Gastrocnemius medialis (tissue), 4 donors: ENCODE measurements at regions not wholly inside any gene's neighbourhood (a gene's known extent, or its start where the extent isn't known, plus 50 kb on each side); places are given as distances from the start of the nearest gene placed in this dataset.

Experiments
- ATAC-seq, 2 donors: fragments of 150-250 bp; one replicate each; pipeline ENCODE4 v1.9.1; 2016
- DNase-seq, 2 donors: peaks; one replicate each; pipeline ENCODE4 v3.0.0-alpha.2; 2019
- H3K27ac ChIP-seq, 4 donors: fragments of 200-600 bp; sonication (generic); 1 replicate in 1 of 4; 2 replicates in 3 of 4; pipeline ENCODE4 v1.5.1; 2016 to 2018; ENCODE audit warnings: mild to moderate bottlenecking in 2 of 4, moderate library complexity in 1 of 4
- H3K27me3 ChIP-seq, 3 donors: fragments of 200-600 bp; sonication (generic) in 2 of 3; 1 replicate in 1 of 3; 2 replicates in 2 of 3; pipeline versions ENCODE4 v1.5.1 to v1.6.0; 2016 to 2019; ENCODE audit warnings: mild to moderate bottlenecking in 1 of 3, moderate library complexity in 1 of 3
- H3K36me3 ChIP-seq, 2 donors: fragments of 200-600 bp; sonication (generic) in 1 of 2; one replicate each; pipeline ENCODE4 v1.5.1; 2017 to 2018
- H3K4me1 ChIP-seq, 2 donors: fragments of 200-600 bp; sonication (generic) in 1 of 2; one replicate each; pipeline ENCODE4 v1.5.1; 2016 to 2017; ENCODE audit warnings: mild to moderate bottlenecking in 2 of 2
- H3K4me3 ChIP-seq, 4 donors: fragments of 200-600 bp; sonication (generic) in 3 of 4; 1 replicate in 1 of 4; 2 replicates in 3 of 4; pipeline ENCODE4 v1.5.1; 2016 to 2019; ENCODE audit warnings: mild to moderate bottlenecking in 2 of 4
- H3K9me3 ChIP-seq, 3 donors: fragments of 200-600 bp; sonication (generic) in 2 of 3; 1 replicate in 1 of 3; 2 replicates in 2 of 3; pipeline ENCODE4 v1.5.1; 2016 to 2019
- POLR2A ChIP-seq, 2 donors: fragments of 450-650 bp; IDR thresholded peaks; one replicate each; pipeline ENCODE4 v1.6.1; 2017; ENCODE audit warnings: antibody characterized with exemption in 2 of 2, mild to moderate bottlenecking in 2 of 2, moderate library complexity in 2 of 2
- in situ Hi-C, 4 donors: fragments of 200-750 bp; cut with MboI; loops; one replicate each; pipeline versions ENCODE4 v1.15.0 to v1.8.0; 2017; ENCODE audit warnings: low sequenced_read_pairs in 4 of 4
- intact Hi-C: fragments of 100-400 bp; cut with DNase I; formaldehyde crosslinking; loops from one replicate; pipeline ENCODE4 v1.15.1; 2023; ENCODE audit warnings: low total_unique reads
- TF ChIP-seq, protein P1 (sequence below), 5 experiments: fragments of 450-650 bp in 3 of 5; fragments of 200-600 bp in 2 of 5; sonication (generic) in 2 of 5; IDR thresholded peaks in 4 of 5; conservative IDR thresholded peaks in 1 of 5; 1 replicate in 4 of 5; 2 replicates in 1 of 5; pipeline ENCODE4 v1.5.1; 2016 to 2019; ENCODE audit warnings: antibody characterized with exemption in 5 of 5, mild to moderate bottlenecking in 3 of 5, moderate library complexity in 3 of 5

DNA sequence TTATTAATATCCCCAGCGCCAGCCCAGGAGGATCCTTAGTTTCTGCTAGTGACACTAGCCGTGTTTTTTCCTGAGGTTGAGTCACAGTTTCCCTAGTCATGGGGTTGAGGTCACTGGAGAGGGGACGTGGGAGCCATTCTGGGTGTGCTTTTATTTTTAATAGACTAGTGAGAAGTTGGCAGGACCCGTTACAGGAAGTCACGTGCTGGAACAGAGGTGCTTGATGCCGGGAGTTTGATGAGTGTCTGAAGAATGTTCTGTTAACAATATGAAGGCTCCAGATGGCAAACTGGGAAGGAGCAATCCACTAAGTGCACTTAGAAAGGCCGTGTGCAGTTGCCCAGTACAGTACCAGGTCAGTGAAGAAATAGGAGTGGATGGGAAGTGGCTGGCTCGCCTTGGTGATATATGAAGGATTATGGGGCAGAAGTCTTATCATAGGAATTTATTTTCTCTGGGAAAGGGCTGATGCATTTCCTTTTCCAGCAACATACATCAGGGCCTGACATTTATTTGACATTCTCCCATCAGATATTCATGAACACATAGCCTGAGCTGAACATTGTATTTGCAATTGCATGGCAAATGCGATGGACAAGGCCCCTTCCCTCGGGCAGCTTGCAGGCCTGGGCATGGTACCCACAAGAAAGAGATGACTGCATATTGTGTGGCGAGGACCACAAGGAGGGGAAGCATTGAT is 291.8 kb downstream of the FBXW7 start:
- ATAC-seq: peak; percentile 72 to 78
- peak in 1 of 2 donors; percentile 20 for DNase-seq
- no peaks in the 10 kb centered on the region for H3K36me3 ChIP-seq
- H3K4me1 ChIP-seq: no peaks in the 10 kb centered on the region
- H3K9me3 ChIP-seq: no peaks in the 10 kb centered on the region
- H3K27ac ChIP-seq: peak overlapping the region in 3 of 4 donors; percentile 28 to 38 (median 35)
- no peaks in the 10 kb centered on the region for H3K27me3 ChIP-seq
- in situ Hi-C loops: no loop called here
- TF ChIP-seq POLR2A (IDR thresholded peaks at IDR 0.05): no peak
- TF ChIP-seq, protein P1, sequence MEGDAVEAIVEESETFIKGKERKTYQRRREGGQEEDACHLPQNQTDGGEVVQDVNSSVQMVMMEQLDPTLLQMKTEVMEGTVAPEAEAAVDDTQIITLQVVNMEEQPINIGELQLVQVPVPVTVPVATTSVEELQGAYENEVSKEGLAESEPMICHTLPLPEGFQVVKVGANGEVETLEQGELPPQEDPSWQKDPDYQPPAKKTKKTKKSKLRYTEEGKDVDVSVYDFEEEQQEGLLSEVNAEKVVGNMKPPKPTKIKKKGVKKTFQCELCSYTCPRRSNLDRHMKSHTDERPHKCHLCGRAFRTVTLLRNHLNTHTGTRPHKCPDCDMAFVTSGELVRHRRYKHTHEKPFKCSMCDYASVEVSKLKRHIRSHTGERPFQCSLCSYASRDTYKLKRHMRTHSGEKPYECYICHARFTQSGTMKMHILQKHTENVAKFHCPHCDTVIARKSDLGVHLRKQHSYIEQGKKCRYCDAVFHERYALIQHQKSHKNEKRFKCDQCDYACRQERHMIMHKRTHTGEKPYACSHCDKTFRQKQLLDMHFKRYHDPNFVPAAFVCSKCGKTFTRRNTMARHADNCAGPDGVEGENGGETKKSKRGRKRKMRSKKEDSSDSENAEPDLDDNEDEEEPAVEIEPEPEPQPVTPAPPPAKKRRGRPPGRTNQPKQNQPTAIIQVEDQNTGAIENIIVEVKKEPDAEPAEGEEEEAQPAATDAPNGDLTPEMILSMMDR (IDR thresholded peaks at IDR 0.05 in 4 of 5, conservative IDR thresholded peaks at IDR 0.05 in 1 of 5): no peak
- no peak overlapping the region for H3K4me3 ChIP-seq
- intact Hi-C loops: no loop called here

DNA sequence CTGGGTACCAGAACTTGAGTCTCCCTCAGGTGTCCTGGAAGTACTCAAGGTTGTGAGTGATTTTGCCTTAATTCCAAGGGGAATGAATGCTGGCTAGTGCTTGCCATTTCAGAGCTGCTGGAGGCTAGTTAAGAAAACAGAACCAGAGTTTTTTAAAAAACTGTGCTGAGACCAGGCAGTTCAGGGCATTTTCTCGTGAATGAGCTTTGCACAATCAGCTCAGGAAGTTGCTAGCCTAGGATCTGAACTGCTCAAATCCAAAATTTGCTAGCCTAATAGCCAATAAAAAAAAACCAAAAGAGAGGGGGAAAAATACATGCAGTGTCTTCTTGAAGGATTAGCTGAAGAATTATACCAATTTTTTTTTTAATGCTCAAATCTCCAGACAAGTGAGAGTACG is 292.7 kb downstream of the FBXW7 start:
- Histone ChIP-seq H3K4me3 (no peak overlapping the region), H3K27me3 (no peaks in the 10 kb centered on the region), H3K4me1 (no peaks in the 10 kb centered on the region), H3K36me3 (no peaks in the 10 kb centered on the region), H3K27ac (peak overlapping the region in 3 of 4 donors; percentile 28 to 38 (median 35)), H3K9me3 (no peaks in the 10 kb centered on the region)
- ATAC-seq (no peak), DNase-seq (no peak)
- in situ Hi-C loops (no loop called here), intact Hi-C loops (no loop called here)
- TF ChIP-seq, protein P1 (IDR thresholded peaks at IDR 0.05 in 4 of 5, conservative IDR thresholded peaks at IDR 0.05 in 1 of 5): no peak
- no peak for TF ChIP-seq POLR2A (IDR thresholded peaks at IDR 0.05)

DNA sequence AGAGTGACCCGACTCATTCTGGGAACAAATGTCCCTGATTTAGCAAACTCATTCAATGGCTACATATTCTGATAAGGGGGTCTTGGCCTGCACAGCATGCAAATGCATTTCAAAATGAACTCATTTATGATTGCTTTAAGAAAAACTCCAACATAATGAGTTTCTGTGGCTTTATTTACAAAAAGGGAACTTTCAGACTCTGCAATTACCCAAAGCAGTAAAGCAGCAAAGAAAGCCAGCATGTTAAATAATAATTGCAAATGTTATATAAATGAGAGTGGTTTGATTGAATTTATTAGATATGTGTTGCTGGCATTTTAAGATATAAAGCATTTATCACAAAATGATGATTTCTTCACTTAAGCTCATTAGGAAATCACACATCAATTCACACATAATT is 295.7 kb downstream of the FBXW7 start:
- intact Hi-C loops: no loop called here
- ATAC-seq: no peak

DNA sequence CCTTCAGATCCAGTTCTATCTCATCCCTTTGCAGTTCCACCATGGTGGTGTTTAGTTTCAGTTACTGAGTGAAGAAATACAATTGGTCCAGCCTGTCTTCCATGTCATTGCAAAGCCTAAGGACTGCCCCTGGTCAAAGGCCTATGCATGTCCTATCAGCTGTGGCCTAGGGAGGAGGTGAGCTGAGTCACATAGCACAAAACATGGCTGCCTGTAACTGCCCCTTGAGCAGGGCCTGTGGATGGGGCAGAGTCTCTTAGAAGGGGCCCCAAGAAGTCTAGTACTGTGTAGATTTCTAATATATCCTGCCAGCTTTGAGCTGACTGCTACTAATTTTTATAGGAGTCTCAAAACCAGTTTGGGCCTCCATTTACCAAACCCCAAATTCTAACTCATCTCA is 296.7 kb downstream of the FBXW7 start:
- no peak for ATAC-seq
- Histone ChIP-seq H3K4me1 (no peaks in the 10 kb centered on the region), H3K4me3 (no peak overlapping the region), H3K9me3 (no peaks in the 10 kb centered on the region), H3K36me3 (no peaks in the 10 kb centered on the region), H3K27ac (no peak overlapping the region), H3K27me3 (no peaks in the 10 kb centered on the region)
- TF ChIP-seq, protein P1 (IDR thresholded peaks at IDR 0.05 in 4 of 5, conservative IDR thresholded peaks at IDR 0.05 in 1 of 5): no peak
- no peak for TF ChIP-seq POLR2A (IDR thresholded peaks at IDR 0.05)
- no peak for DNase-seq
- intact Hi-C loops: no loop called here
- in situ Hi-C loops: no loop called here

More for the DNA sequence above, 295.7 kb downstream of the FBXW7 start:
- TF ChIP-seq, protein P1 (IDR thresholded peaks at IDR 0.05 in 4 of 5, conservative IDR thresholded peaks at IDR 0.05 in 1 of 5): no peak
- TF ChIP-seq POLR2A (IDR thresholded peaks at IDR 0.05): no peak
- no peaks in the 10 kb centered on the region for H3K27me3 ChIP-seq
- H3K9me3 ChIP-seq: no peaks in the 10 kb centered on the region
- DNase-seq: no peak
- H3K4me3 ChIP-seq: no peak overlapping the region
- no peaks in the 10 kb centered on the region for H3K36me3 ChIP-seq
- H3K27ac ChIP-seq: no peak overlapping the region
- no peaks in the 10 kb centered on the region for H3K4me1 ChIP-seq
- in situ Hi-C loops: no loop called here
